Mesenchymal stem cell (in vitro differentiated cells and primary cell): ENCODE measurements at regions not wholly inside any gene's neighbourhood (a gene's known extent, or its start where the extent isn't known, plus 50 kb on each side); places are given as distances from the start of the nearest gene placed in this dataset.

Experiments used
- DNase-seq: peaks from one replicate; pipeline ENCODE4 v3.0.0-alpha.2; 2013
- H2AFZ ChIP-seq: one replicate; pipeline ENCODE4 v1.6.1; 2013; ENCODE audit warnings: low read depth, mild to moderate bottlenecking, control low read depth, inconsistent platforms, low read length, moderate library complexity
- H2AK5ac ChIP-seq: 2 replicates; pipeline ENCODE4 v1.6.1; 2013; ENCODE audit warnings: low read length, moderate library complexity, mild to moderate bottlenecking, inconsistent platforms; ENCODE audit not compliant: severe bottlenecking
- H2BK120ac ChIP-seq: one replicate; pipeline ENCODE4 v1.6.1; 2013; ENCODE audit warnings: low read depth, mild to moderate bottlenecking, inconsistent platforms, low read length, moderate library complexity
- H2BK12ac ChIP-seq, 2 experiments: one replicate each; pipeline ENCODE4 v1.6.1; 2013; ENCODE audit warnings: inconsistent platforms in 2 of 2, low read length in 2 of 2, mild to moderate bottlenecking in 2 of 2, moderate library complexity in 2 of 2, control low read depth in 1 of 2
- H2BK15ac ChIP-seq: one replicate; pipeline ENCODE4 v1.6.1; 2013; ENCODE audit warnings: mild to moderate bottlenecking, low read depth, inconsistent platforms; ENCODE audit not compliant: poor library complexity, severe bottlenecking
- H2BK5ac ChIP-seq: 2 replicates; pipeline ENCODE4 v1.6.1; 2013; ENCODE audit warnings: low read depth, mild to moderate bottlenecking, low read length, control low read depth, inconsistent platforms; ENCODE audit not compliant: poor library complexity, severe bottlenecking
- H3K14ac ChIP-seq, 2 experiments: one replicate each; pipeline ENCODE4 v1.6.1; 2013; ENCODE audit warnings: inconsistent platforms in 2 of 2, low read length in 2 of 2, control low read depth in 1 of 2, mild to moderate bottlenecking in 1 of 2, moderate library complexity in 1 of 2
- H3K18ac ChIP-seq, 2 experiments: one replicate each; pipeline ENCODE4 v1.6.1; 2013; ENCODE audit warnings: inconsistent platforms in 2 of 2, low read length in 2 of 2, control low read depth in 1 of 2, low read depth in 1 of 2, mild to moderate bottlenecking in 1 of 2
- H3K23ac ChIP-seq, 2 experiments: one replicate each; pipeline ENCODE4 v1.6.1; 2013; ENCODE audit warnings: inconsistent platforms in 2 of 2, low read length in 2 of 2, mild to moderate bottlenecking in 2 of 2, moderate library complexity in 2 of 2, control low read depth in 1 of 2
- H3K27ac ChIP-seq: 2 replicates; pipeline ENCODE4 v1.5.1; 2013; ENCODE audit warnings: mild to moderate bottlenecking, moderate library complexity, low read length, control low read depth, inconsistent platforms; ENCODE audit not compliant: poor library complexity, severe bottlenecking
- H3K27me3 ChIP-seq, 2 experiments: 2 replicates each; pipeline versions ENCODE4 v1.6.1 to v1.7.0; 2013; ENCODE audit warnings: low read length in 2 of 2, mild to moderate bottlenecking in 2 of 2, moderate library complexity in 2 of 2, control low read depth in 1 of 2, inconsistent platforms in 1 of 2; ENCODE audit not compliant: control insufficient read depth in 1 of 2, insufficient read depth in 1 of 2
- H3K36me3 ChIP-seq, 2 experiments: 2 replicates each; pipeline versions ENCODE4 v1.6.1 to v1.7.0; 2013; ENCODE audit warnings: low read length in 2 of 2, control low read depth in 1 of 2, inconsistent platforms in 1 of 2, low read depth in 1 of 2, mild to moderate bottlenecking in 1 of 2; ENCODE audit not compliant: insufficient read depth in 2 of 2, control insufficient read depth in 1 of 2
- H3K4ac ChIP-seq, 2 experiments: one replicate each; pipeline ENCODE4 v1.6.1; 2013; ENCODE audit warnings: inconsistent platforms in 2 of 2, low read length in 2 of 2, mild to moderate bottlenecking in 2 of 2, moderate library complexity in 2 of 2, control low read depth in 1 of 2, low read depth in 1 of 2
- H3K4me1 ChIP-seq: 2 replicates; pipeline ENCODE4 v1.6.1; 2013; ENCODE audit warnings: low read depth, low read length, control low read depth; ENCODE audit not compliant: control insufficient read depth, insufficient read depth
- H3K4me2 ChIP-seq: 2 replicates; pipeline ENCODE4 v1.6.1; 2013; ENCODE audit warnings: low read length, mild to moderate bottlenecking, inconsistent platforms; ENCODE audit not compliant: poor library complexity, severe bottlenecking
- H3K4me3 ChIP-seq, 2 experiments: 2 replicates each; pipeline versions ENCODE4 v1.5.1 to v1.7.0; 2013; ENCODE audit warnings: low read length in 2 of 2, mild to moderate bottlenecking in 2 of 2, control low read depth in 1 of 2, low read depth in 1 of 2; ENCODE audit not compliant: insufficient read depth in 1 of 2
- H3K79me1 ChIP-seq: replicated peaks from 2 replicates; pipeline ENCODE4 v1.6.1; 2013; ENCODE audit warnings: mild to moderate bottlenecking, control low read depth, low read length, inconsistent platforms; ENCODE audit not compliant: poor library complexity, severe bottlenecking
- H3K9ac ChIP-seq: 2 replicates; pipeline ENCODE4 v1.7.0; 2013; ENCODE audit warnings: mild to moderate bottlenecking, low read length, moderate library complexity
- H3K9me3 ChIP-seq: 2 replicates; pipeline ENCODE4 v1.7.0; 2013; ENCODE audit warnings: mild to moderate bottlenecking, low read length; ENCODE audit not compliant: control insufficient read depth
- H4K8ac ChIP-seq: one replicate; pipeline ENCODE4 v1.6.1; 2013; ENCODE audit warnings: inconsistent platforms, mild to moderate bottlenecking, low read length, moderate library complexity
- H4K91ac ChIP-seq: one replicate; pipeline ENCODE4 v1.6.1; 2013; ENCODE audit warnings: mild to moderate bottlenecking, low read length, inconsistent platforms
- WGBS: methylation state at CpG from one replicate; pipeline ENCODE4 v1.1.7; 2013; ENCODE audit warnings: mixed read lengths; 5-methylcytosine and 5-hydroxymethylcytosine counted together

DNA sequence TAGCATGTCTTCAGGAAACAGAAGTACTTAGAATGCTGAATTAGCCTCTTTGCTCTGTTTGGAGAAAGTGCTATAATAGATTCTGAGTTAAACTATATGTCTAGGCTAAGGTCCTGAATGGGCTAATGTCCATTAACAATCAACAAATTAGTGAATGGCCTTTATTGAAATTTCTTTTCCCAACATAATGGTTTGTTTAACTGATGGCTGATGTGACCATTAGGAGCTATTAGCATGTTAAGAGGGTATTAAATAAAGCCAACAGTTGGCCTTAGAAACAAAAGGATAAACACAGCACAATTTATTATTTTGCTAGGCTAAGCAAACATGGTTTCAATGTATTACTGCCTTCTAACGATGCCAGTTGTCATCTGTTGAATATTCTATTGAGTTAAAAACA lies 234.3 kb upstream of the HS3ST5 start:
- Histone ChIP-seq H2BK120ac (no peak overlapping the region), H3K27me3 (no peaks in the 10 kb centered on the region)
- WGBS, result no CpG with 5 or more reads among the region's 1 CpG

GRCh38 chr6:114576330-114576729 lies 233.5 kb upstream of the HS3ST5 start:
- H3K9ac ChIP-seq, result no peak overlapping the region
- H3K27ac ChIP-seq, result no peak overlapping the region

More for the DNA sequence above, 234.3 kb upstream of the HS3ST5 start:
- no peaks in the 10 kb centered on the region for H3K36me3 ChIP-seq
- H4K91ac ChIP-seq, result no peak overlapping the region
- no peak overlapping the region for H4K8ac ChIP-seq
- no peak overlapping the region for H2AK5ac ChIP-seq
- no peak overlapping the region for H2BK12ac ChIP-seq
- H3K79me1 ChIP-seq, result no peaks in the 10 kb centered on the region
- H3K4me2 ChIP-seq, result no peak overlapping the region
- no peak overlapping the region for H2BK15ac ChIP-seq
- H3K4me1 ChIP-seq, result no peaks in the 10 kb centered on the region
- H2AFZ ChIP-seq, result no peak overlapping the region
- DNase-seq, result no peak
- no peak overlapping the region for H3K23ac ChIP-seq
- no peak overlapping the region for H3K9ac ChIP-seq
- no peak overlapping the region for H3K4ac ChIP-seq
- no peak overlapping the region for H3K14ac ChIP-seq
- no peak overlapping the region for H3K18ac ChIP-seq
- peaks cover 4% of the 10 kb centered on the region for H3K9me3 ChIP-seq
- H3K4me3 ChIP-seq, result no peak overlapping the region
- H3K27ac ChIP-seq, result no peak overlapping the region
- H2BK5ac ChIP-seq, result no peak overlapping the region

DNA sequence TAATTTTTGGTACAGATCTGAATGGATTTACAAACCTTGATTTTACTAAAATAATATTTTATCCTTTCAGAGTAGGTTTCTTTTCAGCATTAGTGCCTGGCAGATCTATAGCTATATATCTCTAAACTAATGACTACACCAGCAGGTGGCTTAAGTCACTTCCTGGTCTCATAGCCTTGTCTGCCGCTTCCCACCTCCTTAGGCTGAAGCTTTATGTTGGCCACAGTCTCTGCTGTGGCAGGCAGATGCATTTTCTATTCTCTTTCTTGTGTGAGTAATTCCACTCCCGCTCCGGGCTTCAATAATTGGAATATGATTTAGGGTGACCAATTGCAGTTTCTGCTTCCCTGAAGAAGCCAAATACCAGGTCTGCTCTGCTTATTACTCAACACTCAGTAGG lies 226.8 kb upstream of the HS3ST5 start:
- Histone ChIP-seq H3K36me3 (no peaks in the 10 kb centered on the region), H4K8ac (no peak overlapping the region), H3K9me3 (peaks cover 9% of the 10 kb centered on the region), H2BK120ac (no peak overlapping the region), H2BK5ac (no peak overlapping the region), H4K91ac (no peak overlapping the region), H3K4me3 (no peak overlapping the region), H3K9ac (no peak overlapping the region), H2AK5ac (no peak overlapping the region), H3K4me2 (no peak overlapping the region), H2AFZ (no peak overlapping the region), H3K23ac (no peak overlapping the region), H3K79me1 (no peaks in the 10 kb centered on the region), H3K27ac (no peak overlapping the region), H2BK12ac (no peak overlapping the region), H3K4me1 (no peaks in the 10 kb centered on the region), H3K18ac (no peak overlapping the region), H3K4ac (no peak overlapping the region), H2BK15ac (no peak overlapping the region), H3K14ac (no peak overlapping the region), H3K27me3 (no peaks in the 10 kb centered on the region)
- no peak for DNase-seq
- 49% methylated on average over 3 of the region's 3 CpGs for WGBS

More at GRCh38 chr6:114576330-114576729, 233.5 kb upstream of the HS3ST5 start:
- H2BK15ac ChIP-seq, result no peak overlapping the region
- no peak overlapping the region for H3K4me2 ChIP-seq
- no peak overlapping the region for H2BK12ac ChIP-seq
- no peak overlapping the region for H3K23ac ChIP-seq
- H3K14ac ChIP-seq, result no peak overlapping the region
- H3K18ac ChIP-seq, result no peak overlapping the region
- H3K4ac ChIP-seq, result no peak overlapping the region
- no peak overlapping the region for H2AFZ ChIP-seq
- H2BK120ac ChIP-seq, result no peak overlapping the region
- H3K27me3 ChIP-seq, result no peaks in the 10 kb centered on the region
- H2BK5ac ChIP-seq, result no peak overlapping the region
- no peaks in the 10 kb centered on the region for H3K79me1 ChIP-seq
- no peaks in the 10 kb centered on the region for H3K4me1 ChIP-seq
- no peak overlapping the region for H2AK5ac ChIP-seq
- no peaks in the 10 kb centered on the region for H3K36me3 ChIP-seq
- no peak overlapping the region for H3K4me3 ChIP-seq
- H4K8ac ChIP-seq, result no peak overlapping the region
- H3K9me3 ChIP-seq, result peaks cover 4% of the 10 kb centered on the region
- DNase-seq, result no peak
- 100% methylated on average over 1 of the region's 4 CpGs for WGBS
- no peak overlapping the region for H4K91ac ChIP-seq

DNA sequence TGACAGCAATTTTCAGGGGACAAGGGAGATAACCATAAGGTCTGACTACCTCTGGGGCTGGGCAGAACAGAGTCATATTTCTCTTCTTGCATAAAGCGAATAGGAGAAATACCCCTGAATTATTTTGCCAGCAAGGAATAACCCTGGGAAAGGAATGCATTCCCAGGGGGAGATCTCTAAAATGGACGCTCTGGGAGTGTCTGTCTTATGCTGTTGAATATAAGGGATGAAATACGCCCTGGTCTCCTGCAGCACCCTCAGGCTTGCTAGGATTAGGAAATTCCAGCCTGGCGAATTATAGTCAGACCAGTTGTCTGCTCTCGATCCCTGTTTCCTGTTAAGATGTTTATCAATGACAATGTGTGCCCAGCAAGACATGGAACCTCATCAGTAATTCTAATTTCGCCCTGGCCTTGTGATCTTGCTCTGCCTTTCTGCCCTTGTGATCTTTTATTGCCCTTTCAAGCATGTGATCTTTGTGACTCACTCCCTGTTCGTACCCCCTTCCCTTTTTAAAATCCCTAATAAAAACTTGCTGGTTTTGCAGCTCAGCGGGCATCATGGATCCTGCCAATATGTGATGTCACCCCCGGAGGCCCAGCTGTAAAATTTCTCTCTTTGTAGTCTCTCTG lies 221.6 kb upstream of the HS3ST5 start:
- no peak overlapping the region for H3K4ac ChIP-seq
- no peak overlapping the region for H2BK12ac ChIP-seq
- no peak overlapping the region for H2AK5ac ChIP-seq
- no peak overlapping the region for H3K27ac ChIP-seq
- H2AFZ ChIP-seq, result no peak overlapping the region
- H2BK120ac ChIP-seq, result no peak overlapping the region
- no peaks in the 10 kb centered on the region for H3K4me1 ChIP-seq
- H3K23ac ChIP-seq, result no peak overlapping the region
- H3K36me3 ChIP-seq, result no peaks in the 10 kb centered on the region
- H3K9me3 ChIP-seq, result peaks cover 12% of the 10 kb centered on the region
- H3K4me3 ChIP-seq, result no peak overlapping the region
- H4K8ac ChIP-seq, result no peak overlapping the region
- H2BK5ac ChIP-seq, result no peak overlapping the region
- no peak for DNase-seq
- H3K18ac ChIP-seq, result no peak overlapping the region
- no peak overlapping the region for H3K14ac ChIP-seq
- H3K9ac ChIP-seq, result no peak overlapping the region
- no peak overlapping the region for H3K4me2 ChIP-seq
- no peak overlapping the region for H4K91ac ChIP-seq
- 64% methylated on average over 8 of the region's 9 CpGs for WGBS
- H3K79me1 ChIP-seq, result no peaks in the 10 kb centered on the region
- H3K27me3 ChIP-seq, result no peaks in the 10 kb centered on the region
- H2BK15ac ChIP-seq, result no peak overlapping the region
